OCI-LY3 (cell line): ENCODE measurements at regions not wholly inside any gene's neighbourhood (a gene's known extent, or its start where the extent isn't known, plus 50 kb on each side); places are given as distances from the start of the nearest gene placed in this dataset.

ENCODE experiments used
- H2AFZ ChIP-seq: fragments of 200-600, 300-600 bp; shearing (Covaris generic); 2 replicates; pipeline ENCODE4 v1.6.0; 2014; ENCODE audit warnings: antibody characterized with exemption, low read depth, low read length
- H3K27ac ChIP-seq: fragments of 200-600, 300-600 bp; sonication (generic); 2 replicates; pipeline ENCODE4 v1.5.1; 2014; ENCODE audit warnings: mild to moderate bottlenecking, low read length, moderate library complexity, mixed read lengths
- H3K27me3 ChIP-seq: fragments of 200-600, 300-600 bp; sonication (generic); 2 replicates; pipeline ENCODE4 v1.6.1; 2014; ENCODE audit warnings: low read depth, low read length, mixed read lengths
- H3K36me3 ChIP-seq: fragments of 200-600, 300-600 bp; sonication (generic); replicated peaks from 2 replicates; pipeline ENCODE3; 2014; ENCODE audit warnings: low read depth, low read length, mixed read lengths
- H3K4me1 ChIP-seq: fragments of 300-600, 200-600 bp; sonication (generic); 2 replicates; pipeline ENCODE4 v1.6.1; 2014; ENCODE audit warnings: low read length, mixed read lengths
- H3K4me2 ChIP-seq: fragments of 200-600, 300-600 bp; sonication (generic); 2 replicates; pipeline ENCODE4 v1.6.1; 2014; ENCODE audit warnings: low read length, mixed read lengths
- H3K4me3 ChIP-seq: fragments of 300-600, 200-600 bp; sonication (generic); 2 replicates; pipeline ENCODE4 v1.5.1; 2014; ENCODE audit warnings: antibody characterized with exemption, mild to moderate bottlenecking, low read length, moderate library complexity
- H3K79me2 ChIP-seq: fragments of 300-600, 200-600 bp; shearing (Covaris generic); 2 replicates; pipeline ENCODE4 v1.6.1; 2014; ENCODE audit warnings: mild to moderate bottlenecking, low read length, mixed read lengths
- H3K9ac ChIP-seq: fragments of 300-600, 200-600 bp; shearing (Covaris generic); 2 replicates; pipeline ENCODE4 v1.6.0; 2014; ENCODE audit warnings: mild to moderate bottlenecking, low read length, moderate library complexity
- H3K9me3 ChIP-seq: fragments of 200-600, 300-600 bp; shearing (Covaris generic); 2 replicates; pipeline ENCODE4 v1.6.1; 2014; ENCODE audit warnings: low read length, mixed read lengths; ENCODE audit not compliant: insufficient read depth
- H4K20me1 ChIP-seq: fragments of 200-600, 300-600 bp; sonication (generic); 2 replicates; pipeline ENCODE4 v1.6.1; 2016; ENCODE audit warnings: low read length, mixed read lengths; ENCODE audit not compliant: insufficient read depth
- CTCF ChIP-seq: fragments of 200-600, 300-600 bp; sonication (generic); IDR thresholded peaks from 2 replicates; pipeline ENCODE4 v1.5.1; 2014; ENCODE audit warnings: antibody characterized with exemption, low read length, low read depth
- EZH2phosphoT487 ChIP-seq: fragments of 200-600 bp; shearing (Covaris generic); IDR thresholded peaks from 2 replicates; pipeline ENCODE4 v1.6.1; 2018; ENCODE audit warnings: antibody characterized with exemption, mixed run types, low read depth

GRCh38 chr3:59690886-59691285 lies 641.1 kb upstream of the CFAP20DC start:
- Histone ChIP-seq H3K4me1 (no peaks in the 10 kb centered on the region), H3K9ac (no peak overlapping the region), H3K9me3 (no peaks in the 10 kb centered on the region), H4K20me1 (no peaks in the 10 kb centered on the region), H3K27me3 (no peaks in the 10 kb centered on the region), H3K4me2 (no peak overlapping the region), H3K79me2 (no peaks in the 10 kb centered on the region), H3K36me3 (no peaks in the 10 kb centered on the region), H3K27ac (no peak overlapping the region), H3K4me3 (no peak overlapping the region), H2AFZ (no peak overlapping the region)
- TF ChIP-seq EZH2phosphoT487: no peak
- no peak for TF ChIP-seq CTCF

GRCh38 chr3:59688636-59689035 lies 638.8 kb upstream of the CFAP20DC start:
- no peaks in the 10 kb centered on the region for H4K20me1 ChIP-seq
- no peak overlapping the region for H3K4me3 ChIP-seq
- no peak overlapping the region for H3K4me2 ChIP-seq
- no peak overlapping the region for H3K9ac ChIP-seq
- TF ChIP-seq CTCF (no peak), EZH2phosphoT487 (no peak)
- H2AFZ ChIP-seq: no peak overlapping the region
- peaks cover 11% of the 10 kb centered on the region for H3K27me3 ChIP-seq
- H3K9me3 ChIP-seq: no peaks in the 10 kb centered on the region
- H3K4me1 ChIP-seq: no peaks in the 10 kb centered on the region
- H3K79me2 ChIP-seq: no peaks in the 10 kb centered on the region
- H3K36me3 ChIP-seq: no peaks in the 10 kb centered on the region
- H3K27ac ChIP-seq: no peak overlapping the region

DNA sequence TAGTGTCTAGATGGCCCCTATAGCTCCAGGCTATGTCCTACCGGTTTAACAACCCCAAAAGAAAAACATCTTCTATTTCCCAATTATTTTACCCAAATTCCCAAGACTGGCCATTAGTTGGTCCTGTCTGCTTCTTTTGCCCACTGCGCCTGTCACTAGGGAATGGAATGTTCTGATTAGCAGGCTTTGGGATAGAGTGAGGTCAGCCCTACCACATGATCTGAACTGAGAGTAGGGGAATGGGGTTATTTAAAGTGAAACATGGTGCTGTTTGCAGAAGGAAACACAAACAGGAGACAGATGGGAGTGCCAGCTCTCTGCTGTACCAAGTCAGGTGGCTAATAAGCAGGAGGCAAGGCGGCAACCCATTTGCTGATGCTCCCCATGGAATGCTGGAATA lies 635.6 kb upstream of the CFAP20DC start:
- Histone ChIP-seq H3K36me3 (no peaks in the 10 kb centered on the region), H3K79me2 (no peaks in the 10 kb centered on the region), H3K27ac (no peak overlapping the region), H3K4me1 (no peaks in the 10 kb centered on the region), H3K4me3 (no peak overlapping the region), H3K4me2 (no peak overlapping the region), H3K27me3 (peaks cover 16% of the 10 kb centered on the region), H2AFZ (no peak overlapping the region), H4K20me1 (no peaks in the 10 kb centered on the region), H3K9ac (no peak overlapping the region), H3K9me3 (no peaks in the 10 kb centered on the region)
- TF ChIP-seq EZH2phosphoT487: no peak
- no peak for TF ChIP-seq CTCF

- no peaks in the 10 kb centered on the region for H4K20me1 ChIP-seq
- H3K27ac ChIP-seq: no peak overlapping the region
- H3K9ac ChIP-seq: no peak overlapping the region
- peaks cover 16% of the 10 kb centered on the region for H3K27me3 ChIP-seq
- no peak overlapping the region for H2AFZ ChIP-seq
- H3K4me1 ChIP-seq: no peaks in the 10 kb centered on the region
- no peaks in the 10 kb centered on the region for H3K79me2 ChIP-seq
- no peak overlapping the region for H3K4me3 ChIP-seq
- H3K9me3 ChIP-seq: no peaks in the 10 kb centered on the region
- no peak for TF ChIP-seq CTCF
- TF ChIP-seq EZH2phosphoT487: no peak
- H3K36me3 ChIP-seq: no peaks in the 10 kb centered on the region
- no peak overlapping the region for H3K4me2 ChIP-seq
Observed at GRCh38 chr3:59684766-59685165, 634.9 kb upstream of the CFAP20DC start.
